Tibial nerve (tissue), 4 donors: ENCODE measurements at regions not wholly inside any gene's neighbourhood (a gene's known extent, or its start where the extent isn't known, plus 50 kb on each side); places are given as distances from the start of the nearest gene placed in this dataset.

Source experiments
- EP300 ChIP-seq, 2 donors: sonication (generic); formaldehyde crosslinking; IDR thresholded peaks; one replicate each; pipeline ENCODE4 v1.6.1; 2017; ENCODE audit warnings: antibody characterized with exemption in 2 of 2, mild to moderate bottlenecking in 1 of 2
- TF ChIP-seq, protein P1 (sequence below), 5 experiments: fragments of 200-600 bp in 3 of 5; fragments of 450-650 bp in 2 of 5; sonication (generic) in 3 of 5; IDR thresholded peaks; one replicate each; pipeline ENCODE4 v1.5.1; 2016 to 2019; ENCODE audit warnings: antibody characterized with exemption in 5 of 5, mild to moderate bottlenecking in 3 of 5, moderate library complexity in 2 of 5

DNA sequence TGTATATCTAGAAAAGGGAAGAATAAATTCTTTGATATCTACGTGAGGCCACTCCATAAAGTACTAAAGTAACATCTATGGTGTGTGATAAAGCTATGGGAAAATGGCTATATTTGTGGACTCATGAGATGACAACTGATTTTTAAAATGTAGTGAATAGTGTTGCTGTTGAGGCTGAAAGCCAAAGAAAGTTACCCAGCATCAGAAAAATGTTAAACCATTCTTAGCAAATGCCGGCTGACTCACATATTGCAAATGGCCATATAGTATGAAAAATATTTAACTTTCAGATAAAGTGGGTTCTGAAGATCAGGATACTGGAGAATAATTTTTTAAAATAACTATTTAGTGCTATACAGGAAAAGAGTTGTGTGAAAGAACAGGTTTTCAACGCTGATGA is 129.9 kb upstream of the GRIK2 start:
- no peak for TF ChIP-seq EP300 (IDR thresholded peaks at IDR 0.05)
- TF ChIP-seq, protein P1, sequence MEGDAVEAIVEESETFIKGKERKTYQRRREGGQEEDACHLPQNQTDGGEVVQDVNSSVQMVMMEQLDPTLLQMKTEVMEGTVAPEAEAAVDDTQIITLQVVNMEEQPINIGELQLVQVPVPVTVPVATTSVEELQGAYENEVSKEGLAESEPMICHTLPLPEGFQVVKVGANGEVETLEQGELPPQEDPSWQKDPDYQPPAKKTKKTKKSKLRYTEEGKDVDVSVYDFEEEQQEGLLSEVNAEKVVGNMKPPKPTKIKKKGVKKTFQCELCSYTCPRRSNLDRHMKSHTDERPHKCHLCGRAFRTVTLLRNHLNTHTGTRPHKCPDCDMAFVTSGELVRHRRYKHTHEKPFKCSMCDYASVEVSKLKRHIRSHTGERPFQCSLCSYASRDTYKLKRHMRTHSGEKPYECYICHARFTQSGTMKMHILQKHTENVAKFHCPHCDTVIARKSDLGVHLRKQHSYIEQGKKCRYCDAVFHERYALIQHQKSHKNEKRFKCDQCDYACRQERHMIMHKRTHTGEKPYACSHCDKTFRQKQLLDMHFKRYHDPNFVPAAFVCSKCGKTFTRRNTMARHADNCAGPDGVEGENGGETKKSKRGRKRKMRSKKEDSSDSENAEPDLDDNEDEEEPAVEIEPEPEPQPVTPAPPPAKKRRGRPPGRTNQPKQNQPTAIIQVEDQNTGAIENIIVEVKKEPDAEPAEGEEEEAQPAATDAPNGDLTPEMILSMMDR (IDR thresholded peaks at IDR 0.05) = no peak
